ENCODE measurements at regions not wholly inside any gene's neighbourhood (a gene's known extent, or its start where the extent isn't known, plus 50 kb on each side); places are given as distances from the start of the nearest gene placed in this dataset.

- H3K9ac ChIP-seq (ENCODE audit: extremely low read depth, low read length, poor library complexity, severe bottlenecking), result no peak overlapping the region
- H3K36me3 Mint-ChIP-seq (ENCODE audit: low read depth), result peaks cover 2% of the 10 kb centered on the region
- TF ChIP-seq CTCF (conservative IDR thresholded peaks at IDR 0.05), result no peak
- no peak overlapping the region for H3K4me3 Mint-ChIP-seq
- peaks cover 10% of the 10 kb centered on the region for H3K9me3 Mint-ChIP-seq
- peak overlapping the region; percentile 76 for H3K27ac Mint-ChIP-seq
- 95% methylated on average over 2 of the region's 2 CpGs for whole genome bisulfite sequencing, 2 experiments (ENCODE audit: insufficient coverage in 1 of 2, insufficient read length in 1 of 2)
- H3K9me3 ChIP-seq (ENCODE audit: control insufficient read depth, low read length), result no peaks in the 10 kb centered on the region
- H3K4me3 ChIP-seq (ENCODE audit: low read length), result no peak overlapping the region
- H3K4me1 Mint-ChIP-seq, result peaks cover 11% of the 10 kb centered on the region
- no peaks in the 10 kb centered on the region for H3K36me3 ChIP-seq (ENCODE audit: control insufficient read depth, insufficient read depth, low read length)
- no peak overlapping the region for H3K27ac ChIP-seq (ENCODE audit: low read depth, low read length)
- no peaks in the 10 kb centered on the region for H3K27me3 Mint-ChIP-seq (ENCODE audit: insufficient read depth)
- H3K4me1 ChIP-seq (ENCODE audit: control insufficient read depth, insufficient read depth, low read length), result peaks cover 3% of the 10 kb centered on the region
- DNase-seq, result peak; percentile 65
- no peaks in the 10 kb centered on the region for H3K27me3 ChIP-seq (ENCODE audit: control insufficient read depth, insufficient read depth, low read length, poor library complexity, severe bottlenecking)
These were observed 70.5 kb downstream of the VCPKMT start for GRCh38 chr14:50045837-50046236.

GRCh38 chr14:50047274-50047676 lies 69.1 kb downstream of the VCPKMT start:
- no peaks in the 10 kb centered on the region for H3K27me3 ChIP-seq (ENCODE audit: control insufficient read depth, insufficient read depth, low read length, poor library complexity, severe bottlenecking)
- Mint-ChIP-seq H3K36me3 (ENCODE audit: low read depth) (peaks cover 2% of the 10 kb centered on the region), H3K4me1 (peaks cover 11% of the 10 kb centered on the region), H3K4me3 (no peak overlapping the region), H3K27me3 (ENCODE audit: insufficient read depth) (no peaks in the 10 kb centered on the region), H3K9me3 (peaks cover 10% of the 10 kb centered on the region), H3K27ac (no peak overlapping the region)
- no peak overlapping the region for H3K27ac ChIP-seq (ENCODE audit: low read depth, low read length)
- no peak overlapping the region for H3K9ac ChIP-seq (ENCODE audit: extremely low read depth, low read length, poor library complexity, severe bottlenecking)
- peaks cover 3% of the 10 kb centered on the region for H3K4me1 ChIP-seq (ENCODE audit: control insufficient read depth, insufficient read depth, low read length)
- TF ChIP-seq CTCF (conservative IDR thresholded peaks at IDR 0.05), result no peak
- no peak overlapping the region for H3K4me3 ChIP-seq (ENCODE audit: low read length)
- DNase-seq, result no peak
- H3K36me3 ChIP-seq (ENCODE audit: control insufficient read depth, insufficient read depth, low read length), result no peaks in the 10 kb centered on the region
- H3K9me3 ChIP-seq (ENCODE audit: control insufficient read depth, low read length), result no peaks in the 10 kb centered on the region

- no peaks in the 10 kb centered on the region for H3K36me3 ChIP-seq (ENCODE audit: control insufficient read depth, insufficient read depth, low read length)
- H3K9me3 ChIP-seq (ENCODE audit: control insufficient read depth, low read length), result no peaks in the 10 kb centered on the region
- Mint-ChIP-seq H3K9me3 (peaks cover 10% of the 10 kb centered on the region), H3K27ac (no peak overlapping the region), H3K27me3 (ENCODE audit: insufficient read depth) (no peaks in the 10 kb centered on the region), H3K36me3 (ENCODE audit: low read depth) (peaks cover 2% of the 10 kb centered on the region), H3K4me3 (no peak overlapping the region), H3K4me1 (peaks cover 11% of the 10 kb centered on the region)
- H3K27me3 ChIP-seq (ENCODE audit: control insufficient read depth, insufficient read depth, low read length, poor library complexity, severe bottlenecking), result no peaks in the 10 kb centered on the region
- H3K4me1 ChIP-seq (ENCODE audit: control insufficient read depth, insufficient read depth, low read length), result peaks cover 3% of the 10 kb centered on the region
- TF ChIP-seq CTCF (conservative IDR thresholded peaks at IDR 0.05), result no peak
- no peak for DNase-seq
- H3K27ac ChIP-seq (ENCODE audit: low read depth, low read length), result no peak overlapping the region
- no peak overlapping the region for H3K9ac ChIP-seq (ENCODE audit: extremely low read depth, low read length, poor library complexity, severe bottlenecking)
- 89 to 93% methylated on average over 4 of the region's 4 CpGs for WGBS, 2 experiments (ENCODE audit: insufficient coverage in 1 of 2, insufficient read length in 1 of 2)
- no peak overlapping the region for H3K4me3 ChIP-seq (ENCODE audit: low read length)
These were observed 67.3 kb downstream of the VCPKMT start for GRCh38 chr14:50049093-50049492.
